Mesenchymal stem cell (in vitro differentiated cells and primary cell): ENCODE measurements at regions not wholly inside any gene's neighbourhood (a gene's known extent, or its start where the extent isn't known, plus 50 kb on each side); places are given as distances from the start of the nearest gene placed in this dataset.

ENCODE experiments used
- DNase-seq: peaks from one replicate; pipeline ENCODE4 v3.0.0-alpha.2; 2013
- H2AFZ ChIP-seq: one replicate; pipeline ENCODE4 v1.6.1; 2013; ENCODE audit warnings: low read depth, mild to moderate bottlenecking, control low read depth, inconsistent platforms, low read length, moderate library complexity
- H2AK5ac ChIP-seq: 2 replicates; pipeline ENCODE4 v1.6.1; 2013; ENCODE audit warnings: low read length, moderate library complexity, mild to moderate bottlenecking, inconsistent platforms; ENCODE audit not compliant: severe bottlenecking
- H2BK120ac ChIP-seq: one replicate; pipeline ENCODE4 v1.6.1; 2013; ENCODE audit warnings: low read depth, mild to moderate bottlenecking, inconsistent platforms, low read length, moderate library complexity
- H2BK12ac ChIP-seq, 2 experiments: one replicate each; pipeline ENCODE4 v1.6.1; 2013; ENCODE audit warnings: inconsistent platforms in 2 of 2, low read length in 2 of 2, mild to moderate bottlenecking in 2 of 2, moderate library complexity in 2 of 2, control low read depth in 1 of 2
- H2BK15ac ChIP-seq: one replicate; pipeline ENCODE4 v1.6.1; 2013; ENCODE audit warnings: mild to moderate bottlenecking, low read depth, inconsistent platforms; ENCODE audit not compliant: poor library complexity, severe bottlenecking
- H2BK5ac ChIP-seq: 2 replicates; pipeline ENCODE4 v1.6.1; 2013; ENCODE audit warnings: low read depth, mild to moderate bottlenecking, low read length, control low read depth, inconsistent platforms; ENCODE audit not compliant: poor library complexity, severe bottlenecking
- H3K14ac ChIP-seq, 2 experiments: one replicate each; pipeline ENCODE4 v1.6.1; 2013; ENCODE audit warnings: inconsistent platforms in 2 of 2, low read length in 2 of 2, control low read depth in 1 of 2, mild to moderate bottlenecking in 1 of 2, moderate library complexity in 1 of 2
- H3K18ac ChIP-seq, 2 experiments: one replicate each; pipeline ENCODE4 v1.6.1; 2013; ENCODE audit warnings: inconsistent platforms in 2 of 2, low read length in 2 of 2, control low read depth in 1 of 2, low read depth in 1 of 2, mild to moderate bottlenecking in 1 of 2
- H3K23ac ChIP-seq, 2 experiments: one replicate each; pipeline ENCODE4 v1.6.1; 2013; ENCODE audit warnings: inconsistent platforms in 2 of 2, low read length in 2 of 2, mild to moderate bottlenecking in 2 of 2, moderate library complexity in 2 of 2, control low read depth in 1 of 2
- H3K27ac ChIP-seq: 2 replicates; pipeline ENCODE4 v1.5.1; 2013; ENCODE audit warnings: mild to moderate bottlenecking, moderate library complexity, low read length, control low read depth, inconsistent platforms; ENCODE audit not compliant: poor library complexity, severe bottlenecking
- H3K27me3 ChIP-seq, 2 experiments: 2 replicates each; pipeline versions ENCODE4 v1.6.1 to v1.7.0; 2013; ENCODE audit warnings: low read length in 2 of 2, mild to moderate bottlenecking in 2 of 2, moderate library complexity in 2 of 2, control low read depth in 1 of 2, inconsistent platforms in 1 of 2; ENCODE audit not compliant: control insufficient read depth in 1 of 2, insufficient read depth in 1 of 2
- H3K36me3 ChIP-seq, 2 experiments: 2 replicates each; pipeline versions ENCODE4 v1.6.1 to v1.7.0; 2013; ENCODE audit warnings: low read length in 2 of 2, control low read depth in 1 of 2, inconsistent platforms in 1 of 2, low read depth in 1 of 2, mild to moderate bottlenecking in 1 of 2; ENCODE audit not compliant: insufficient read depth in 2 of 2, control insufficient read depth in 1 of 2
- H3K4ac ChIP-seq, 2 experiments: one replicate each; pipeline ENCODE4 v1.6.1; 2013; ENCODE audit warnings: inconsistent platforms in 2 of 2, low read length in 2 of 2, mild to moderate bottlenecking in 2 of 2, moderate library complexity in 2 of 2, control low read depth in 1 of 2, low read depth in 1 of 2
- H3K4me1 ChIP-seq: 2 replicates; pipeline ENCODE4 v1.6.1; 2013; ENCODE audit warnings: low read depth, low read length, control low read depth; ENCODE audit not compliant: control insufficient read depth, insufficient read depth
- H3K4me2 ChIP-seq: 2 replicates; pipeline ENCODE4 v1.6.1; 2013; ENCODE audit warnings: low read length, mild to moderate bottlenecking, inconsistent platforms; ENCODE audit not compliant: poor library complexity, severe bottlenecking
- H3K4me3 ChIP-seq, 2 experiments: 2 replicates each; pipeline versions ENCODE4 v1.5.1 to v1.7.0; 2013; ENCODE audit warnings: low read length in 2 of 2, mild to moderate bottlenecking in 2 of 2, control low read depth in 1 of 2, low read depth in 1 of 2; ENCODE audit not compliant: insufficient read depth in 1 of 2
- H3K79me1 ChIP-seq: replicated peaks from 2 replicates; pipeline ENCODE4 v1.6.1; 2013; ENCODE audit warnings: mild to moderate bottlenecking, control low read depth, low read length, inconsistent platforms; ENCODE audit not compliant: poor library complexity, severe bottlenecking
- H3K9ac ChIP-seq: 2 replicates; pipeline ENCODE4 v1.7.0; 2013; ENCODE audit warnings: mild to moderate bottlenecking, low read length, moderate library complexity
- H3K9me3 ChIP-seq: 2 replicates; pipeline ENCODE4 v1.7.0; 2013; ENCODE audit warnings: mild to moderate bottlenecking, low read length; ENCODE audit not compliant: control insufficient read depth
- H4K8ac ChIP-seq: one replicate; pipeline ENCODE4 v1.6.1; 2013; ENCODE audit warnings: inconsistent platforms, mild to moderate bottlenecking, low read length, moderate library complexity
- H4K91ac ChIP-seq: one replicate; pipeline ENCODE4 v1.6.1; 2013; ENCODE audit warnings: mild to moderate bottlenecking, low read length, inconsistent platforms
- WGBS: methylation state at CpG from one replicate; pipeline ENCODE4 v1.1.7; 2013; ENCODE audit warnings: mixed read lengths; 5-methylcytosine and 5-hydroxymethylcytosine counted together

- no peak overlapping the region for H2BK120ac ChIP-seq
- 79% methylated on average over 2 of the region's 3 CpGs for WGBS
- no peak overlapping the region for H2AK5ac ChIP-seq
- no peak overlapping the region for H2BK5ac ChIP-seq
- H3K18ac ChIP-seq = no peak overlapping the region
- H3K9ac ChIP-seq = no peak overlapping the region
- no peak overlapping the region for H2AFZ ChIP-seq
- no peak overlapping the region for H3K4ac ChIP-seq
- no peak overlapping the region for H3K14ac ChIP-seq
- no peak overlapping the region for H2BK12ac ChIP-seq
- no peak overlapping the region for H4K8ac ChIP-seq
- peaks cover 0 to 5% of the 10 kb centered on the region in 2 experiments for H3K27me3 ChIP-seq
- no peaks in the 10 kb centered on the region for H3K79me1 ChIP-seq
- H3K9me3 ChIP-seq = no peaks in the 10 kb centered on the region
- no peaks in the 10 kb centered on the region for H3K36me3 ChIP-seq
- H3K4me2 ChIP-seq = no peak overlapping the region
- no peaks in the 10 kb centered on the region for H3K4me1 ChIP-seq
- H3K4me3 ChIP-seq = no peak overlapping the region
- H3K27ac ChIP-seq = no peak overlapping the region
- no peak overlapping the region for H2BK15ac ChIP-seq
- DNase-seq = no peak
- H4K91ac ChIP-seq = no peak overlapping the region
- no peak overlapping the region for H3K23ac ChIP-seq
These were observed 178.4 kb upstream of the SYNDIG1 start for GRCh38 chr20:24291014-24291413.

GRCh38 chr20:24289737-24290481 is 179.5 kb upstream of the SYNDIG1 start:
- Histone ChIP-seq H2AFZ (no peak overlapping the region), H2AK5ac (no peak overlapping the region), H3K9ac (no peak overlapping the region), H3K23ac (no peak overlapping the region), H3K36me3 (no peaks in the 10 kb centered on the region), H3K4ac (no peak overlapping the region), H3K18ac (no peak overlapping the region), H2BK15ac (no peak overlapping the region), H3K14ac (no peak overlapping the region), H4K8ac (no peak overlapping the region), H3K4me1 (no peaks in the 10 kb centered on the region), H3K27me3 (peaks cover 0 to 12% of the 10 kb centered on the region in 2 experiments), H2BK5ac (no peak overlapping the region), H3K79me1 (no peaks in the 10 kb centered on the region), H4K91ac (no peak overlapping the region), H2BK12ac (no peak overlapping the region), H3K9me3 (no peaks in the 10 kb centered on the region), H2BK120ac (no peak overlapping the region), H3K27ac (no peak overlapping the region), H3K4me2 (no peak overlapping the region), H3K4me3 (no peak overlapping the region)
- DNase-seq = no peak
- 54% methylated on average over 5 of the region's 7 CpGs for WGBS

GRCh38 chr20:24283186-24283585 is 186.2 kb upstream of the SYNDIG1 start:
- Histone ChIP-seq H2BK12ac (no peak overlapping the region), H3K27ac (no peak overlapping the region), H2BK120ac (no peak overlapping the region), H3K4me2 (no peak overlapping the region), H3K14ac (no peak overlapping the region), H2BK15ac (no peak overlapping the region), H4K8ac (no peak overlapping the region), H3K36me3 (no peaks in the 10 kb centered on the region), H3K4me3 (no peak overlapping the region), H3K79me1 (no peaks in the 10 kb centered on the region), H3K4ac (no peak overlapping the region), H2AK5ac (no peak overlapping the region), H3K4me1 (no peaks in the 10 kb centered on the region), H3K18ac (no peak overlapping the region), H4K91ac (no peak overlapping the region), H2AFZ (no peak overlapping the region), H3K27me3 (peaks cover 0 to 30% of the 10 kb centered on the region in 2 experiments), H3K23ac (no peak overlapping the region), H2BK5ac (no peak overlapping the region), H3K9ac (no peak overlapping the region), H3K9me3 (no peaks in the 10 kb centered on the region)
- 94% methylated on average over 5 of the region's 5 CpGs for WGBS
- DNase-seq = no peak

- WGBS = 72% methylated on average over 9 of the region's 9 CpGs
- Histone ChIP-seq H3K27ac (no peak overlapping the region), H2AK5ac (no peak overlapping the region), H3K27me3 (peaks cover 6 to 16% of the 10 kb centered on the region in 2 experiments), H3K14ac (no peak overlapping the region), H3K36me3 (no peaks in the 10 kb centered on the region), H2BK12ac (no peak overlapping the region), H2BK15ac (no peak overlapping the region), H3K23ac (no peak overlapping the region), H4K91ac (no peak overlapping the region), H3K4me3 (no peak overlapping the region), H3K4ac (no peak overlapping the region), H3K4me2 (no peak overlapping the region), H3K9me3 (peaks cover 15% of the 10 kb centered on the region), H2BK5ac (no peak overlapping the region), H2BK120ac (no peak overlapping the region), H3K18ac (no peak overlapping the region), H3K79me1 (no peaks in the 10 kb centered on the region), H3K9ac (no peak overlapping the region), H3K4me1 (no peaks in the 10 kb centered on the region), H4K8ac (no peak overlapping the region), H2AFZ (no peak overlapping the region)
- no peak for DNase-seq
These were observed 192.2 kb upstream of the SYNDIG1 start for GRCh38 chr20:24277196-24277595.
